GM19238 (cell line): ENCODE measurements at regions not wholly inside any gene's neighbourhood (a gene's known extent, or its start where the extent isn't known, plus 50 kb on each side); places are given as distances from the start of the nearest gene placed in this dataset.
"Not testable (repeated sequence)": the region's sequence is repeated elsewhere in the genome, so short reads cannot be mapped to it uniquely, and the experiment has no call there.

ENCODE experiments used
- DNase-seq: peaks from one replicate; pipeline ENCODE4 v3.0.0; 2011; ENCODE audit warnings: low spot score; ENCODE audit not compliant: insufficient read length

DNA sequence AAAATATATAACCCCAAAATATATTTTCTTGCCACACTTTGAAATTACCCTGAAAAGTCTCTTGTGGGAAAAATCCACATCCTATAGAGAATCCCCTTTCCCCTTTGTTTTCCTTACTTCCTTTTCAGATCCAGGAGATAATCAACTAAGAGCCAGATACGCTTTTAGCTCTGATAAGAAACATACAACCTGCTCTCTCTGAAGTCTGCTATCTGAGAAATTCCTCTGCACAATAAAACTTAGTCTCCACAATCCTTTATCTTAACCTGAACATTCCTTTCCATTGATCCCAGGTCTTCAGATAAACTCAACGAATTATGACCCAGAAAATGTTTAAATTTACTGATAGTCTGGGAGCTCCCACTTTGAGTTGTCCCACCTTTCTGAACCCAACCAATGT lies 233.4 kb upstream of the SETMAR start:
- no peak for DNase-seq

GRCh38 chr3:4071481-4072184 lies 231.5 kb upstream of the SETMAR start:
- DNase-seq: no peak

DNA sequence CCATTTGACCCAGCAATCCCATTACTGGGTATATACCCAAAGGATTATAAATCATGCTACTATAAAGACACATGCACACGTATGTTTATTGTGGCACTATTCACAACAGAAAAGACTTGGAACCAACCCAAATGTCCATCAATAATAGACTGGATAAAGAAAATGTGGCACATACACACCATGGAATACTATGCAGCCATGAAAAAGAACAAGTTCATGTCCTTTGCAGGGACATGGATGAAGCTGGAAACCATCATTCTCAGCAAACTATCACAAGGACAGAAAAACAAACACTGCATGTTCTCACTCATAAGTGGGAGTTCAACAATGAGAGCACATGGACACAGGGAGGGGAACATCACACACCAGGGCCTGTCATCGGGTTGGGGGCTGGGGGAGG lies 225.9 kb upstream of the SETMAR start:
- not testable (repeated sequence) for DNase-seq

DNA sequence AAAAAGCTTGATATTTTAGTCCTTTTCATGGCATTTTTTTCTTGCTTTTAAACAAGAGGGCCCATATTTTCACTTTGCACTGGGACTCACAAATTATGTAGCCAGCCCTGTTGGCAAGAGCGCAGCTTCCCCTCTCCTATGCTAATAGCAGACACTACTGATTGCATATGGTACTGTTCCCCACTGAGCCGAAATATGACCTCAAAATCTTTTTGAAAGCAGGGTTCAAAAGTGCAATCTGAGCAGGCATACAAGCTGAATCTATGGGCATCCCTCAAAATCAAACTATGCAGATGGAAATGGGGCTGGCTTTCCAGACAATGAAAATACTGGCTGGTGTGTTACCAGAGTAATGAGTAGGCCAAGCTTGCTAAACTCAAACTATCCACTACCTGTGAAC lies 225.2 kb upstream of the SETMAR start:
- DNase-seq: no peak

DNA sequence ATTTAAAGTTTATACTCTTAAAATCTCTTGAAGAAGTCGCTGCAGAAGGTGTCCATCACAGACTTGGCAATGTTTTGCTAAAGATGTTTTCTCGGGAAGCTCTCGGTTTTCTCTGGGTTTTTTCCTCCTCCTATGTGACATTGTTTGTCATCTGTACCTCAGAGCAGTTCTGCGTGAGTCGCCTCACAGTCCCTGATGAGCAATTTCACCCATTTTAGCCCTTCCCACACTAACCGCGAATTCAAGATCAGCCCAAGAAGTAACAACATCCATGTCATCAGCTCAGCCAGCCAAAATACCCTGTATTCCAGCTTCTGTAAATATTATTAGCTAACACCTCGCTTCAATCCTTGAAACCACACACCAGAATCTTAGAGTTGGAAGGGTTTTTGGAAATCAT lies 224.3 kb upstream of the SETMAR start:
- no peak for DNase-seq

DNA sequence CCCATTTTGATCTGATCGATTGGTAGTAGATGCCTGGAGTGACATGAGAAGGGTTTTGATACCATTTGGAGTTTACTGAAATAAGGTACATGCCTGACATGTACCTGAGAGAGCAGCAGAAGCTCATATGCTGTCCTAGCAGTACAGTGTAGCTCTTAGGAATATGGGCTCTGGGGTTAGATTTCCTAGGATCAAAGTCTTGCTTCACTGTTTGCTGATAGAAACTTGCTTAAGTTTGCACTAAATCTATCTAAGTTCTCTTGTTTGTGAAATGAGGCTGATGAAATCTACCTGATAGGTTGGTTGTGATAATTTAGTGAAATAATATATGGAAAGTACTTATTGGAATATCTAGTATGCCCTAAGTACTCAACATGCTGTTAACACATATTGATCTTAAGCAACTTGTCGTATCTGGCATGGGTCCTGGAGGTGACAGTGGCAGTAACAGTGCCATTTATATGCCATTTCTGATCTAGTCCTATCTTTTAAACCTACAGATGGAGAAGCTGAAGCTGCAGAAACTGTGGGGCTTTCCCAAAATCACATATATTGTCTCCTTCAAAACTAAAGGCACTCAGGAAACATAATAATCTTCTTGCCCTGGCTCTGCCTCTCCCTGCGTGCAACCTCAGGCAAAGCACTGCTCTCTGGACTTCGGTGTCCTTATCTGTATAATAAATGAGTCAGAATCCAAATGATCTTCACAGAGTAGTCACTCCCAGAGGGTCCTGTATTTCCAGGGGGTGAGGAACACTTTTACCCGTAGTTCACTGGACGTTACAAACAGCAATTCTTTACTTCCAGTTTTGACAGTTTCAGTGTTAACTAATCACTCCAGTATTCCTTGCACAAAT lies 223.6 kb upstream of the SETMAR start:
- no peak for DNase-seq

DNA sequence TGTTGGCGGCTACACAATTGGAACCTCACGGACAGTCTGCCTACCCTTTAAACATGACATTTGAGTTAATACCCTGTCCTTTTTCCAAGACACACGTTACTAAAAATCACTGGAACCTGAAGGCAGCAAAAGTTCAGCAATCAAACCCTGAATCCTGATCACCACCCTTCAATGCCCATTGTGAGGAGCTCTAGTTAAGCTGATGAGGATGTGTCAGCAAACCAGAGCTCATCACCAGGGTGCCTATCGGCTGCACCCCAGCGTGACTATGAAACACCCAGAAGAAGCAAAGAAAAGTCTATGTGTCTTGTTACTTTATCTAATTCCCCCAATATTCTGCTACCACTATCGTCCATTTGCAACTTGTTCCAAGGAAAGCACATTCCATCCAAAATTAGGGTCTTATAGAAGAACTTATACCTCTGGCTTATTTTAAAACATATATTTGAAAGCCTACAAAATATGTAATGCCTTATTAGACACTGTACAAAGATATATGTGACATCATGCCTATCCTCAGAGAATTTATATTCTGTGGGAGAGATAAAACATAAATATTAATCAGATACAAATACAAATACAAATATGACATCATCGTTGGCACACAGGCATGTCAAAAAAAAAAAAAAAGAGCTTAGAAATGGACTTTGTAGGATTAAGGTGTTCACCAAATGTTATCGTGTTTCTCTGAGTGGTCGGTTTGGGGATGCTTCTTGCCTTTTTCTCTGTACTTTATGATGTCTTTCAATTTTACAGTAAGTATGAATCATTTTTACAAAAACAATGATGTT lies 219.7 kb upstream of the SETMAR start:
- no peak for DNase-seq

DNA sequence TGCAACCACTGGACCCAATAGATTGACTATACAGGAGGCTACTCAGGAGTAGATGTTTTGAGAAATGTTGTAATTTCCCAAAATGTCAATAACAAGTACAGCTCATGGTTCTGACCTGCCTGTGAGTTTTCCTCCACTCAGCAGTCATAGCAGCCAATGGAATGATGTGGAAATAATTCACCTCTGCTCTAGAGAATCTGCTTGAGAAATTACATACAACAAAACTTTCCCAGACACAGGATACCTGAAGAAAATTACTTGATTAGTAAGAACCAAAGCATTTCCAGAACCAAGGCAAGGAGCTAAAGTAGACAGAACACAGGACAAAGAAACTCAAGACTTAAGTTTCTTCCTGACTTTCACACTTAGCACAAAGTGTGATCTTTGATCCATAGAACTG lies 218.9 kb upstream of the SETMAR start:
- no peak for DNase-seq

DNA sequence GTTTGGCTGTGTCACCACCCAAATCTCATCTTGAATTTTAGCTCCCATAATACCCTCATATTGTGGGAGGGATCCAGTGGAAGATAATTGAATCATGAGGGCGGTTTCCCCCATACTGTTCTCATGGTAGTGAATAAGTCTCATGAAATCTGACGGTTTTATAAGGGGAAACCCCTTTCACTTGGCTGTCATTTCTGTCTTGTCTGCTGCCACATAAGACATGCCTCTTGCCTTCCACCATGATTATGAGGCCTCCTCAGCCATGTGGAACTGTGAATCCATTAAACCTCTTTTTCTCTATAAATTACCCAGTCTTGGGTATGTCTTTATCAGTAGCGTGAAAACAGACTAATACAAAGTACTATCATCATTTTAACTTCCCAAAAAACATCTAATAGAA lies 216.5 kb upstream of the SETMAR start:
- DNase-seq: not testable (repeated sequence)

GRCh38 chr3:4091786-4092185 lies 211.4 kb upstream of the SETMAR start:
- no peak for DNase-seq

DNA sequence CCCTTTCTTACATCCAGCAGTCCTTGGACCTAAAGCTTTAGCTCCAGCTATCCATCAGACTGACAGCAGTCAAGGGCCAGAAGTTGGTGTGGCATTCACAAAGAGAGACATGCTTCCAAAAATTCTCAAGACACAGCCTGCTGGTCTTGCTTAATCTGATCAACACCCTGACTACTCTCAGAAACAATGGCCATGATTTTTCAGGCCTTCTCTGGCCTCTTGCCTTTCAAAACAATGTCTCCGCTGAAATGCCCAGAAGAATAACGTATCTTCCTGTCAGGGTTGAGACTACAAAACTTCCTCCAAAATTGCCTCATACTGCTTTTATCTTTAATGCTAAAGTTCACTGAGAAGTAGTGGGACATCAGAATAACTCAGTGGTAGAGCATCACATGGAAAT lies 205.4 kb upstream of the SETMAR start:
- no peak for DNase-seq

- no peak for DNase-seq
Measured at GRCh38 chr3:4099607-4100006, 203.6 kb upstream of the SETMAR start.

- DNase-seq: no peak
Measured at GRCh38 chr3:4107430-4107829, 195.7 kb upstream of the SETMAR start.

DNA sequence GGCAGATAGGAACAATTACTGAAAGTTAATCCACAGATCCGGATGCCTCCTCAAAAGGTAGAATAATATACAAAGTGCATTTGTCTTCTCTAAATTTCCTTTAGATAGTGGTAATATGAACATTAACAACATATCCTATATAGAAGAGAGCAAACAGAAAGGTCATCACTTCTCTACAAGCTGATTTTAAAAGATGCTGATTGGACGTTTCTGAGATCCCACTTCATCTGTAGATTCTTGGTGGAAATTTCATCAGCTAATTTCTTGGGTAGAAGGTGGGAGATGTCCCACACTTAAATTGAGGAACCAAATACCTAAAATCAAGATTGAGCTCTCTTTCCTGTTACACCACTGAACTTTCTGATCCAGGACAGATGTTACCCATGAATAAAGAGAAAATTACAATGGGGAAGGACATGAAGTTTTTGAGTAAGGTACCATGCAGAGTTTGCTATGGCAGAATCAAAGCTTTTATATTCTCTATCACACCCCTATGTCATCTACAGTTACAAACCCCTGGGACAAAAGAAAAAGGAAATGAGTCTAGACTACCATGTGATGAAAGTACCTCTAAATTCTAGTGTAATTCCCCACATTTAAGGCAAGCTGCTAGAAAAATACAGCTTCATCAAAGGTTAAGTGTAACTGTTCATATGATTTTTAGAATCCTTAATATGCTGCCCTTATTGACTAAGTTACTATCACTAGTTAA lies 189.2 kb upstream of the SETMAR start:
- no peak for DNase-seq

DNA sequence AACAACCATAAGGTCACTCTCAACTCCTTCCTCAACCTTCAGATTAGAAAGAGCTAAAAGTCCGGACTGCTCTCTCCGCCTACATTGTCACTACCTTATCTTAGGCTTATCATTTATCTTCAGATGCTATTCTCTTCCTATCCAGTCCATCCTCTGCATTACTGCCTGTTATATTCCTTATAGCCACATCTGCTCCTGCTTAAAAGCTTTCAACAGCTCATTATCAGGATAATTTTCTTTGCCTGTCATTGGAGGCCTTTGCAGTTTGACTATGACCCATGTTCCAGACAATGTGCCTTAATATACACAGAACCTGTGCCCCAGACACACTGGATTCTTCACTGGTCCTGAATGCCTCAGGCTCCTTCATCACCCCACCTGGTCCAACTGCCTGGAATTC lies 184.1 kb upstream of the SETMAR start:
- DNase-seq: no peak

DNA sequence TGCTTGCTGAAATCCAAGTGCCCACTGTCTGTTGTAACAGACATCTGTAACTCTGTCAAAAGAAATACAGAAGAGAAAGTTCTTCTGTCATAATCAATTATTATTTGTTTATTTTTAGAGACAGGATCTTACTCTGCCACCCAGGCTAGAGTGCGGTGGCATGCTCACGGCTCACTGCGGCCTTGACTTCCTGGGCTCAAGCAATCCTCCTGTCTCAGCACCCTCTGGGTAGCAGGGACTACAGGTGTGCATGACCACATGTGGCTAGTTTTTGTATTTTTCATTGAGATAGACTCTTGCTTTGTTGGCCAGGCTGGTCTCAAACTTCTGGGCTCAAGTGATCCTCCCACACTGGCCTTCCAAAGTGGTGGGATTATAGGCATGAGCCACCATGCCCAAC lies 177.6 kb upstream of the SETMAR start:
- no peak for DNase-seq

DNA sequence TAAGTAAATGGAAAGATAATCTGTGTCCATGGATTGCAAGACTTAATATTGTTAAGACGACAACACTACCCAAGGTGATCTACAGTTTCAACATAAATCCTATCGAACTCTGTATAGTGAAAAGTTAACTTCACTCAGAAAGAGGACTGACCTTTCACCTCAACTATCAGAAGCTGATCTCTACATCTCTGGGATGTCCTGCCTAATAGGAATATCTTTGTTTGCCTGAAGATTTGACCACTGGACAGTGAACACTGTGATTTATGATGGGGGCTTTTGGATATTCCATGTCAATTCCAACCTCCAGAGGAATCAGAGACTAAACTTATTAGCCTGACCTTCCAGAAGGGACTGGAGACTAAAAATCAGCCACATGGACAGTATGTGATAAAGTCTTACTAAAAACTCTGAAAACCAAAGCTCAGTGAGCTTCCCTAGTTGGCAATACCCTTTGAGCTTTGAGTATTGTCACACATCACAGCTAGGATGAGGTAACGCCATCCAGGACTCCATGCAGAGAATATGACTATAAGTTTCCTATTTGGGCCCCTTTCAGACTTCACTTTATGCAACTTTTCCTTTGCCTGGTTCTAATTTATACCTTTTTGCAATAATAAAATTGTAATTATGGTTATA lies 164.9 kb upstream of the SETMAR start:
- no peak for DNase-seq

DNA sequence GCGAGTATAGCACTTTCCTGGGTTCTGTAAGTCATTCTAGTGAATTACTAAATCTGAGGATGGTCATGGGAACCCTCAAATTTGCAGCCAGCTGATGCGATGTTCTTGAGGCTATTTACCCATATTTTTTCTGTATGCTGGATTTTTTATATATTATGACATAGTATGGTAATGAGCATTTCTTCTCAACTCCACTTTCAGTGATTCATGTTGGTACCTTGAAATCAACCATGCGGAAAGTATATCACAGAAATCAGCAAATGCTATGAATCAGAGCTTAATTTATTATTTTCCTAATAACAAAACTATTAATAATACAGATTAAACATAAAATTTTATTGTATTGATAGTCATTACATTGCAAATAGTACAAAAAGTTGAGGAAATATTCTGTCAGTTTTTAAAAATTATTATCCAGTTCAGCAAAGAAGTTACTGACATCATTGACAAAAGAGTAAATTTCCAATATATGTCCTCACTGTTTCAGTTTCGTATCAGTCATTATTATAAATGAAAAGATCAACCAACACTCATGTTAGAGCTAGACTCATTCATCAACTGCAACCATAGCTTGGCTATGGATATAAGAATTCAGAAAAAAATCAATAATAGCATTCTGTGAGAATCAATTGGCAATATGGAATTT lies 164.3 kb upstream of the SETMAR start:
- no peak for DNase-seq

- no peak for DNase-seq
Measured at GRCh38 chr3:4139462-4140140, 163.6 kb upstream of the SETMAR start.

GRCh38 chr3:4140921-4141320 lies 162.2 kb upstream of the SETMAR start:
- DNase-seq: no peak
